NCI-H146 (cell line): ENCODE measurements at regions not wholly inside any gene's neighbourhood (a gene's known extent, or its start where the extent isn't known, plus 50 kb on each side); places are given as distances from the start of the nearest gene placed in this dataset.
"Not testable (repeated sequence)": the region's sequence is repeated elsewhere in the genome, so short reads cannot be mapped to it uniquely, and the experiment has no call there.

ENCODE experiments used
- DNase-seq: peaks from one replicate; lab custom pipeline; 2025; lab: John Stamatoyannopoulos, UW

DNA sequence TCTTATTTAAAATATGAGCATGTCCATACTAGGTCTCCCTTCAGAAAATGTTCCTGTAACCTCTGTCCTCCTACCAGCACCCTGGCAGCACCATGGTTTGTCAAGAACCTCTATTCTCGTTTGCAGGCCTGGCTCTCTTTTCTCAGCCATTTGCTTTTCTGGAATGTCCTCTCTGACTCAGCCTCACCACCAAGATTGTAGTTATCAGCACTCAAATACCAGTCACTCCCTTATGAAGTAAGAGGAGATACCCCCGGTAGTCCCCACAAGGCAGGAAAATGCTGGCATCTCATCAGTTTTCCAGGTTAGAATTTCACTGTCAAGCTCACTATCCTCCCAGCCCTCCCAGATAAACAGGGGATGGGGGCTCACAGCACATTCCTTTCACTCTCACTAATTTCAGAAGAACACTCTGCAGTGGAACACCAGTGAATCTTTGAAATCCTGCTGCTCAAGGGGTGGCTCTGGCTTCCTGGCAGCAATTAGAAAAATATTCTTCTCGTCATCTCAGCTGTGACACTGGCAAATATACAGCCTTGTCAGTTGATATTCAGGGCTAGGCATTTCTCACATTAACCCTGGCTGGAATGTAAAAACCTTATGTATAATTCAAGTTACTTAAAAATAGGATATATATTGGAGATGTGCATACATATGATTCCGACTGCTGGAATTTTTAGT, 129.2 kb downstream of the TBX18 start:
- no peak for DNase-seq

- DNase-seq: no peak
Measured at GRCh38 chr6:84633771-84634170, 130.6 kb downstream of the TBX18 start.

- peak; percentile 60 for DNase-seq
Measured at GRCh38 chr6:84626527-84626926, 137.9 kb downstream of the TBX18 start.

GRCh38 chr6:84625506-84625905, 138.9 kb downstream of the TBX18 start:
- DNase-seq: peak; percentile 4

DNA sequence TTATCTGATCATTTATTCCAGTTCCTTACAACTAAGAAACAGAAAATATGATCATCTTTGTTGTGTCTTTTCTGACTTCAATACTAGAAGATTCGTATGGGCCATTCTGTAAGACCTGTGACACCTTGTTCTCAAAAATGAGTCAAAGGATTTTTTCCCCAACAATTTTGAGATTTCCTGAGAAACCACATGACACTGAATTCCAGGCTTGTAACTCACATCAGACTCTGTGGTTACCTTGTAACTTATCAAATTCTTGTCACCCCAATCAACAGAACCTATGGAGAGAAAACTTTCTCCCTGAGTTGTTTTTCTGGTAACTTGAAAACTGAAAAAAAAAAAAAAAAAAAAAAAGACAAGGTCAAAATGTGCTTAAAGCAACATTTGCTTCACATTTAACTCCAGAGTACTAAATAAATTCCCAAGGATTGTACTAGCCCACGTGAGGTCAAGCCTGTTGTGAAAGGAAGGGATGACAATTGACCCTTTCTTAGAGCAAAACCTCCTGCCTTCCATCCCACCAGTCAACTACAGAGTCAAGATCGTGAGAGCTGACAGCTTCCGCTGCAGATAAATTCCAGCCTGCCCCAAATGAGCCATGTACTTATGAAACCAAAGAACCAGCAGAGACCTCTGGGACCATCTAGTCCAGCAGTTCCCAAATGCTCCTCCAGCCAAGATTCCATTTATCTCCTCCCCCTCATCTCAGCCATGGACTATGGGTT, 140.3 kb downstream of the TBX18 start:
- no peak for DNase-seq

DNA sequence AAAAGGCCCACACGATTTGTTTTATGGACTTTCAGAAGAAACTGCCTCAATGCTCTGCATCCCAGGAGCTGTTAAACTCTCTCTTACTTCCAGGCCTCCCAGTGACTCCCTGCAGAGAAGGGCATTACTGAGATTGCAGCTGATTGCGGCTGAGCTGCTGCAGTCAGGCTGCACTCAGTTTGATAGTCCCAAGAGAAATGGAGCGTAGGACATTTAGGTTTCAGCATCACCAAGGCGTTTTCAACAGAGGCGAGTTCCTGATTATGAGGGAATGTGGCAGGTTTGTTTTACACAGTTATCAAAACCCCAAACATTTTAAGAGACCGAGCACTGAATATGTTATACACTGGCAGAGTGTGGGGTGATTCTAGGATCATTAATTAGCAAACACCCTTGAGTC, 145.6 kb downstream of the TBX18 start:
- DNase-seq: no peak

GRCh38 chr6:84618046-84618752, 146.2 kb downstream of the TBX18 start:
- no peak for DNase-seq

DNA sequence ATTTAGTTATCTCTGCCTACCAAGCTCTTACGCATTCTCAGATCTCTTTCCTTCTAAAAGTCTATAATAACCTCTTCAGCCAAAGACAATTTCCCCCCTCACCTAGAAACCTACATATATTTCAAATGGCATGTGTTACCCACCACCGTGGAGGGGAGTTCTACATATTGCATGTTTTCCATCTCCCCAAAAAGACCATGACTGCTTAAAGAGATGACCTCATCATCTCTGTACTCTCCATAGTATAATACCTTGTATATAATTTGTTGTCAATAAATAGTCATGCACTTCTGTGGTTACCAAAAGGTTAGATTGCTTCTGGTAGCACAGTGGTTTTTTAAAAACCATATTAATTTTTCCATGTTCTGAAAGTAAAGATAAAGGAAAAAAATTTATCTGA, 148.4 kb downstream of the TBX18 start:
- no peak for DNase-seq

GRCh38 chr6:84615113-84615850, 149.1 kb downstream of the TBX18 start:
- no peak for DNase-seq

DNA sequence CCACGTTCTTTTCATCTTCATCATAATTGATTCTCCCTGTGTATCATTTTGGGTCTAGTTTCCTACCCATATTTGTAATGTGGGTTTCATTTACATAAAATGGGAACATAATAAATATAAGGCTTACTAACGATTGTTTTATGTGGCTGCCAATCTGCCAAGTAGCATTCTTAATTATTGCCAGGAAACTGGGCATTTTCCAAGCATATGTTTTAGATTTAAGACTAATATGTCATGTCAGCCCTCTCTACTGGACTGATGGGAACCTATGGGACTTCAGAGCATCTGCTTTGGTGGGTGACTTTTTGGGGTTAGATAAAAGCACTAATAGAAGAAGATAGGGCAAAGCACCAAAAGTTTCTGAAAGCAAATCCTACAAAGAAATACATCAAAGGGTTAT, 157.5 kb downstream of the TBX18 start:
- no peak for DNase-seq

- no peak for DNase-seq
Measured at GRCh38 chr6:84605298-84605697, 159.1 kb downstream of the TBX18 start.

GRCh38 chr6:84601366-84601765, 163.0 kb downstream of the TBX18 start:
- DNase-seq: no peak

- DNase-seq: no peak
Measured at GRCh38 chr6:84599991-84600390, 164.4 kb downstream of the TBX18 start.

DNA sequence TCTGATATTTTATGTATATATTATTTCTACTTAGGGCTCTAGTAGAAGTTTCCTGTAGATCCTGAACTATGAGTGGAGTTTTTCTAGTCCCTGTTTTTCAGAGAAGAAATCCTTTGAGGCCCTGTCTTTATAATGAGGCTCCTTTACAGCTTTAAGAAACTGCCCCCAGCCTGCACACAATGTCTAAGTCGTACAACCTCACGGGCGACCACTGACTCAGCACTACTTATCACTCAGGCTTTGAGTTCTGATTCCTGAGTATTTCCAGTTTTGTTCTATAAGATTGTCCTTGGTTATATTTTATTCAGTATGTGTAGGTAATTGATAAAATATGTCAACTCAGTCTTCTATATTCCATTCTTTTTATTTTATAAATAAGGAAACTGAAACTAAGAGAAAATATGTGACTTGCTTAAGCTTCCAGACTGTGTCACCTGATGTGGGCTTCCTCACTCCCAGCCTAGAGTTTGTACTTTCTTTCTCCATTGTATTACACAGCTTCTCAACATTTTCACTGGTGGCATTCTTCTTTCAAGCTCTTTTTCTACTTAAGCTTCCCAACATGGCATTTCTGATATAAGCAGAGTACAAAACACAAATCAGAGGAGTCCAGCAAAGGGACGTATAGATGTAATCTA, 167.0 kb downstream of the TBX18 start:
- DNase-seq: no peak

GRCh38 chr6:84596488-84596887, 167.9 kb downstream of the TBX18 start:
- DNase-seq: no peak

DNA sequence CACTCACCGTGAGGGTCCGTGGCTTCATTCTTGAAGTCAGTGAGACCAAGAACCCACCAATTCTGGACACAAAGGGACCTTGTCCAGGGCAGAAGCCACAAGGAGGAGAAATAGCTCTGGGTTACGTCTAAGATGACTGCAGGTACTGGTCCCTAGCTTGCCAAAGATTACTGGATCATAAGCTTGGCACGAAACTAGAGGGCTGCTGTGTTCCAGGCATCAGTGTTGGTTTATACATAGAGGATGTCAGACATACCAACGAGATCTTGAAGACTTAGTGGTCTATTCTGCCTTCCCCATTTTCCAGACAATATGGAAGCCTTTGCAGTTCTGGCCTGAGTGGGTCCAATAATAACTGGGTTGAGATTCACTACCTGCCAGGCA, 175.7 kb downstream of the TBX18 start:
- DNase-seq: no peak

- not testable (repeated sequence) for DNase-seq
Measured at GRCh38 chr6:84587994-84588696, 176.3 kb downstream of the TBX18 start.

GRCh38 chr6:84587202-84587940, 177.0 kb downstream of the TBX18 start:
- DNase-seq: not testable (repeated sequence)

GRCh38 chr6:84583784-84584183, 180.6 kb downstream of the TBX18 start:
- peak; percentile 53 for DNase-seq

DNA sequence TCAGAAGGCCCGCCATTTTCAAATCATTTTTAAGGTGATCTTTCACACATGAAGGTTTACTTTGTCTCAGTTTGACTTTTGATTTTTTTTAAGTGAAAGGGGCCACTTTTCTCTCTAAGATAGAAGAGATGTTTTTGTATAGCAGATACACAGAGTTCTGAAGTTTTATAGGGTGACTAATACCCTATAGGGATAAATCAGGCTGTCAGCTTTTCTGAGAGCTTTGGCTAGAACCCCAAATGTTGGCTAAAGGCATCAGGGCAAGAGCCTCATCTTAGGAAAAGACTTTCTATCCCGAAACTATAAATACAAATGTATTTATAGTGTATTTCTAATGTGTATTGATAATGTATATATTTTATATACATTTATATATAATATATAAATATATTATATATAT, 181.4 kb downstream of the TBX18 start:
- no peak for DNase-seq
